ENCODE measurements at regions not wholly inside any gene's neighbourhood (a gene's known extent, or its start where the extent isn't known, plus 50 kb on each side); places are given as distances from the start of the nearest gene placed in this dataset.

DNA sequence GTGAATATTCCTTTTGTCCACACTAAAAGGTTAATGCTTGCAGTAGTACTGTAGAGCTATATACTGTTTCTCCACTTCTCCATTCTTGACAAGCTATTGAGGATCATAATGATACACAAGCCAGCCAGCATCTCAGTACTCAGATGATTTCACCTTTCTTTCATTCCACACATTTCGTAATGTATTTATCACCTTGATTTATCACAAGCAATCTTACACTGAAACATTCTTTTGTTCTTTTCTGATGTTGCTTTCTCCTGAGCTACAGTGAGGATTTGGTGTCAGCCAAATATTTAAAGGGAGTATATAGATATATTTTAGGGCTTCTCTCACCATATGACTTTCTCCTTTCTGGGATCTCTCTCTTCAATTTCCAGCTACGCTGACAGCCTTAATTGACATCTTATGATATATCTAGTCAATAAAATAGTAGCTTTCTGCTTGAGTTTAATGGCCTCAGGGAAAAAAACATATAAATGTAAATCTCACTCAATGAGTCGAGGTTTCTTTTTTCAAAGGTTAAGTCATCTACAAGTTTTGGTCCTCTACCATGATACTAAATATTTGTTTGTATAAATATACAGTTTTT is 1327.0 kb downstream of the NSUN3 start:
- no peaks in the 10 kb centered on the region for H3K36me3 ChIP-seq (ENCODE audit: insufficient read depth, low read length)
- H3K27me3 ChIP-seq (ENCODE audit: control insufficient read depth in 1 of 2, insufficient read depth in 2 of 2, low read length in 2 of 2) = no peaks in the 10 kb centered on the region
- H3K4me1 ChIP-seq (ENCODE audit: insufficient read depth, low read length) = no peaks in the 10 kb centered on the region
- no peaks in the 10 kb centered on the region for H3K9me3 ChIP-seq (ENCODE audit: low read length)
- H3K27ac ChIP-seq (ENCODE audit: low read depth, low read length) = no peak overlapping the region
- H3K9ac ChIP-seq (ENCODE audit: low read length) = no peak overlapping the region
- H3K4me3 ChIP-seq (ENCODE audit: low read depth in 1 of 2, low read length in 2 of 2) = no peak overlapping the region

DNA sequence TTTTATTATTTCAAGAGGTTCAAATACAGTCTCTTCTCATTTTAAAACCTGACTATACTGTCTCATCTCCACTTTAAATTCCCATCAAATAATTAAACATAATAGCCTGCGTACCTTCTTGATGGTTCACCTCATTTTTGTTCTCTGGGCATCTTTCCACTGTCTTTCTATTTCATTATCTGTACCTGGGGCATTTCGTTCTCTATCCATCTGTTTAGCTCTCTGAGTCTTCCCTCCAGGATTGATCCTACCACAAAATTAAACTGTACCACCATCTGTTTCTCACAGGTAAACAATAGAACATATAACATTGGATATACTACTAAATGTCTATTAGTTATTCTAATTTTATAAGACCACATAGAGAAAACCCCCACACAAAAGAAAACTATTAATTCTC is 1331.4 kb downstream of the NSUN3 start:
- Histone ChIP-seq H3K9ac (ENCODE audit: low read length) (no peak overlapping the region), H3K9me3 (ENCODE audit: low read length) (no peaks in the 10 kb centered on the region), H3K27me3 (ENCODE audit: control insufficient read depth in 1 of 2, insufficient read depth in 2 of 2, low read length in 2 of 2) (no peaks in the 10 kb centered on the region), H3K4me1 (ENCODE audit: insufficient read depth, low read length) (no peaks in the 10 kb centered on the region), H3K27ac (ENCODE audit: low read depth, low read length) (no peak overlapping the region), H3K4me3 (ENCODE audit: low read depth in 1 of 2, low read length in 2 of 2) (no peak overlapping the region), H3K36me3 (ENCODE audit: insufficient read depth, low read length) (no peaks in the 10 kb centered on the region)

DNA sequence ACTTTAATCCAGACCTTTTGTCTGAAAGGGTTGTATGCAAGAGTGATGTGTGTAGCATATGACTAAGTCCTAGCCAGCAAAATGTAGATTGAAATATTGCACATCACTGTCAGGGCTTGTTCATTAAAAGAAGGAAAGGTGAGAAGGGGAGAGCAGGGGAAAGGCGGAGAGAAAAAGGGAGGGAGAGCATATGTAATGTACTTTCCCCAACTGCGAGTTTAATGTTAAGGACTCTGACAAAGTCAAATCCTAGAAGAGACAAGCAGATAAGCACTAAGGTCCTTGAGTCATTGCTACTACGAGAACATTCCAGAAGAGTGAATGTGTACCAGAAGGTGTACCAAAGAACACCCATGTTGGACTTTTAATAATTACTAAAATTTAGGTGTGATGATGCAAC is 1336.7 kb downstream of the NSUN3 start:
- Histone ChIP-seq H3K4me1 (ENCODE audit: insufficient read depth, low read length) (no peaks in the 10 kb centered on the region), H3K36me3 (ENCODE audit: insufficient read depth, low read length) (no peaks in the 10 kb centered on the region), H3K4me3 (ENCODE audit: low read depth in 1 of 2, low read length in 2 of 2) (no peak overlapping the region), H3K27me3 (ENCODE audit: control insufficient read depth in 1 of 2, insufficient read depth in 2 of 2, low read length in 2 of 2) (no peaks in the 10 kb centered on the region), H3K9ac (ENCODE audit: low read length) (no peak overlapping the region), H3K27ac (ENCODE audit: low read depth, low read length) (no peak overlapping the region), H3K9me3 (ENCODE audit: low read length) (no peaks in the 10 kb centered on the region)

DNA sequence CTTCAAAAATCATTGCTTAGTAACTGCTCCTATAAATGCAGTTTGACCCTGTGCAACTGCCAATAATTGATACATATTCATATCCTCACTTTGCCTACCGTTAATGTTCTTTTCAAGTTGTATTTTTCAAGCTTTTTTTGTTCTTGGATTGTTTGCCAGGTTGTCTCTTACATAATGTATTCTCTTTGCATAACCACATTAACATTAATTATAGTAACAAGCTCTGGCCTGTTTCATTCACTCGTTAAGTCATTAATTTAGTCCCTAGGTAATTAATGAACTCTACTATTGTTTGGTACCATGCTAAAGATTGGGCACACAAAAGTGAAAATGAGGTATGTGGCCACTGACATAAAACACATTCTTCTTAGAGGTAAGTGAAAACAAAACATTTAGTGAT is 1338.8 kb downstream of the NSUN3 start:
- Histone ChIP-seq H3K9me3 (ENCODE audit: low read length) (no peaks in the 10 kb centered on the region), H3K27me3 (ENCODE audit: control insufficient read depth in 1 of 2, insufficient read depth in 2 of 2, low read length in 2 of 2) (no peaks in the 10 kb centered on the region)

DNA sequence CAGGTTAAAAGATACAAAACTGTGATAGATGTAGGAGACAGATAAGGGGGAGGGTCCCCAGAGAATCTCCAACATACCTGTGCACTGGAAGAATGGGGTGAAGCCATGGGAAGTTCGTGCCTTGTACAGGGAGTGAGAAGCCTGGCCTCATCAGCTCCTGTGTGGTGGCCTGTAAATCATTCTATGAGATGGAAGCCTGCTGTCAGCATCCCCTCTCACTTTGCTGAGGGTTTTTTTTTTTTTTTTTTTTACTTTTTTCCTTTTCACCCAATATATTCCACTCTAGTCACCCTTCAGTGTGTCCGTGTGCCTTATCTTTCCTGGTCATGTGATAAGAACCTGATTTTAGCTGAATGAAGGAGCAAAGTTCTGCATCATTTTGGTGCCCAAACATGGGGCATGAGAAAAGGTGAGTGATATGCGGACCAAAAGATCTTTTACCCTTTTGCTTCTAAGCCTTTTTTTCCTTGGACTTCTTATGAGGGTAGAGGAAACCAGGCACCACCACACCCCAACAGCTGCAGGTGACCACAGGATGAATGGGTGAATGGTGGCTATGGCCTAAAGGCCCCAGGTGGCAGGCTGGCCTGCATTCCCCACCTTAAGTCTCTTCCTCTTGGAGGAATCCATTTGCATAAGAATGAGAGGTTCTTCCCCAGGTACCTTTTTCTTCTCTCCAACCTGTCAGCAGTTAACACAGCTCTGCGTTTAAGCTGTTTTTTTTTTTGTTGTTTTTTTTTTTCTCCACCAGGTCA is 1345.0 kb downstream of the NSUN3 start:
- H3K27me3 ChIP-seq (ENCODE audit: control insufficient read depth in 1 of 2, insufficient read depth in 2 of 2, low read length in 2 of 2) = no peaks in the 10 kb centered on the region
- H3K9me3 ChIP-seq (ENCODE audit: low read length) = no peaks in the 10 kb centered on the region
- H3K4me3 ChIP-seq (ENCODE audit: low read depth in 1 of 2, low read length in 2 of 2) = no peak overlapping the region
- no peaks in the 10 kb centered on the region for H3K4me1 ChIP-seq (ENCODE audit: insufficient read depth, low read length)
- no peaks in the 10 kb centered on the region for H3K36me3 ChIP-seq (ENCODE audit: insufficient read depth, low read length)
- no peak overlapping the region for H3K27ac ChIP-seq (ENCODE audit: low read depth, low read length)
- H3K9ac ChIP-seq (ENCODE audit: low read length) = no peak overlapping the region

More for the DNA sequence above, 1338.8 kb downstream of the NSUN3 start:
- no peak overlapping the region for H3K4me3 ChIP-seq (ENCODE audit: low read depth in 1 of 2, low read length in 2 of 2)
- no peaks in the 10 kb centered on the region for H3K4me1 ChIP-seq (ENCODE audit: insufficient read depth, low read length)
- no peak overlapping the region for H3K9ac ChIP-seq (ENCODE audit: low read length)
- no peak overlapping the region for H3K27ac ChIP-seq (ENCODE audit: low read depth, low read length)
- no peaks in the 10 kb centered on the region for H3K36me3 ChIP-seq (ENCODE audit: insufficient read depth, low read length)

DNA sequence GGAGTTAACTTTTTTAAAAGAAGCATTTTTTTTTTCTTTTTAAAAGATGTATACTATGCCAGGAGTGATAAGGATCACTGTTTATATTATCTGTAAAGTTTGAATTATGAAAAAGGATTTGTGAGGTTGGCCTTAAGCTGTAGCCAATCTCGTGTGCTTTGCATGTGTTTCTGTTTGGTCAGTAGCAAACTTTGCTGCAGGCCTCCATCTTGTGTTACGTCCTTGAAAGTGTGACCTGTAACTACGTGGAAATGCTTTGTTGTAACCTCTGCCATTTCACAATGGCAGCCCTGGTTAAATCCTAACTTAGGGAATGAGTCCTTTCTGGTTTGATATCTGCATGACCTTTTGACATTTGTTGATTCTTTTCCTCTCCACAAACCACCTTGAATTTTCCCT is 1345.6 kb downstream of the NSUN3 start:
- no peaks in the 10 kb centered on the region for H3K4me1 ChIP-seq (ENCODE audit: insufficient read depth, low read length)
- H3K9ac ChIP-seq (ENCODE audit: low read length) = no peak overlapping the region
- no peaks in the 10 kb centered on the region for H3K27me3 ChIP-seq (ENCODE audit: control insufficient read depth in 1 of 2, insufficient read depth in 2 of 2, low read length in 2 of 2)
- no peak overlapping the region for H3K4me3 ChIP-seq (ENCODE audit: low read depth in 1 of 2, low read length in 2 of 2)
- H3K36me3 ChIP-seq (ENCODE audit: insufficient read depth, low read length) = no peaks in the 10 kb centered on the region
- no peaks in the 10 kb centered on the region for H3K9me3 ChIP-seq (ENCODE audit: low read length)
- no peak overlapping the region for H3K27ac ChIP-seq (ENCODE audit: low read depth, low read length)

DNA sequence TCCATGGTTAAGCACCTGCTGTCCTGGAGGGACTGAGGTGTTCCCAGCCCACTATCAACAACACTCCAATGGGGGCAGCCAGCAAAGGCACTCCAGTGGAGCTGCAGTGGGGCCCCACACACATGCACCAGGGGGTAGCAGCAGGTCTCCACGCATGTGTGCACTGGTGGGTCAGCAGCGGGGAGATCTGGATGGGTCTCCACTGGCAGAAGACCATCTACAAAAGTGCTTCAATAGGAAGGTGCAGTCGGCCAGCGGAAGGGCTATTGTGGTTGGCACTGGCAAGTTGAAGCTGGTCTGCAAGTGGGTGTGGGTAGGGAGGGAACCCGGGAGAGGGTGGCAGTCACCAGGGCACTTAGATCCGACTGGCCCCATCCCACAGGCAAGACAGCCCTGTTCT is 1355.4 kb downstream of the NSUN3 start:
- no peaks in the 10 kb centered on the region for H3K36me3 ChIP-seq (ENCODE audit: insufficient read depth, low read length)
- H3K4me3 ChIP-seq (ENCODE audit: low read depth in 1 of 2, low read length in 2 of 2) = no peak overlapping the region
- no peak overlapping the region for H3K9ac ChIP-seq (ENCODE audit: low read length)
- H3K9me3 ChIP-seq (ENCODE audit: low read length) = no peaks in the 10 kb centered on the region
- no peak overlapping the region for H3K27ac ChIP-seq (ENCODE audit: low read depth, low read length)
- no peaks in the 10 kb centered on the region for H3K4me1 ChIP-seq (ENCODE audit: insufficient read depth, low read length)
- H3K27me3 ChIP-seq (ENCODE audit: control insufficient read depth in 1 of 2, insufficient read depth in 2 of 2, low read length in 2 of 2) = no peaks in the 10 kb centered on the region

DNA sequence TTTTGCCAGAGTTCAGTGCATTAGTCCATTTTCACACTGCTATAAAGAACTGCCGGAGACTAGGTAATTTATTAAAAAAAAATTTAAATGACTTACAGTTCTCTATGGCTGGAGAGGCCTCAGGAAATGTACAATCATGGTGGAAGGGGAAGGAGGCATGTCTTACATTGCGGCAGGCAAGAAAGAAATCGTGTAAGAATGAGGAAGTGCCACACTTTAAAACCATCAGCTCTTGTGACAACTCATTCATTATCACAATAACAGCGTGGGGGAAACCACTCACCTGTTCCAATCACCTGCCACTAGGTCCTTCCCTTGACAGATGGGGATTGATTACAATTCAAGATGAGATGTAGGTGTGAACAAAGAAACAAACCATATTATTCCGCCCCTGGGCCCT is 1361.4 kb downstream of the NSUN3 start:
- Histone ChIP-seq H3K9me3 (ENCODE audit: low read length) (no peaks in the 10 kb centered on the region), H3K27me3 (ENCODE audit: control insufficient read depth in 1 of 2, insufficient read depth in 2 of 2, low read length in 2 of 2) (no peaks in the 10 kb centered on the region), H3K9ac (ENCODE audit: low read length) (no peak overlapping the region), H3K4me3 (ENCODE audit: low read depth in 1 of 2, low read length in 2 of 2) (no peak overlapping the region), H3K27ac (ENCODE audit: low read depth, low read length) (no peak overlapping the region), H3K4me1 (ENCODE audit: insufficient read depth, low read length) (no peaks in the 10 kb centered on the region), H3K36me3 (ENCODE audit: insufficient read depth, low read length) (no peaks in the 10 kb centered on the region)

DNA sequence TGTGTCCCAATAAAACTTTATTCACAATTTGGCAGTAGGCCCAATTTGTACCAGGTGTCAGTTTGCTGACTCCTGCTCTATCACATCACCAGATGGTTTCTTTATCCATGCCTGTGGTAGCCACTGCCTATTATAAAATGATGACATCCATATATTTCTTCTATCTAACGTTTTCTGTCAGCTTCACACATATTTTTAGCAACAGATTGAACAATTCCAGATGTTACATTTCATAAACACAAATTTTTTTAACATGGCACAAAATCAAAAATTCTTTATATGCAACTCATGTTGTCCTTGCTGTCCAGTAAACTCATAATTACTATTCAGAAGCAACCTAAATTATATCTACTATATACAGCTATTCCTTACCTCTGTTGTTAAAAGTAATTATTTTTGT is 1371.6 kb downstream of the NSUN3 start:
- H3K27ac ChIP-seq (ENCODE audit: low read depth, low read length) = no peak overlapping the region
- no peak overlapping the region for H3K9ac ChIP-seq (ENCODE audit: low read length)
- no peak overlapping the region for H3K4me3 ChIP-seq (ENCODE audit: low read depth in 1 of 2, low read length in 2 of 2)
- H3K36me3 ChIP-seq (ENCODE audit: insufficient read depth, low read length) = no peaks in the 10 kb centered on the region
- H3K27me3 ChIP-seq (ENCODE audit: control insufficient read depth in 1 of 2, insufficient read depth in 2 of 2, low read length in 2 of 2) = no peaks in the 10 kb centered on the region
- no peaks in the 10 kb centered on the region for H3K9me3 ChIP-seq (ENCODE audit: low read length)
- no peaks in the 10 kb centered on the region for H3K4me1 ChIP-seq (ENCODE audit: insufficient read depth, low read length)

DNA sequence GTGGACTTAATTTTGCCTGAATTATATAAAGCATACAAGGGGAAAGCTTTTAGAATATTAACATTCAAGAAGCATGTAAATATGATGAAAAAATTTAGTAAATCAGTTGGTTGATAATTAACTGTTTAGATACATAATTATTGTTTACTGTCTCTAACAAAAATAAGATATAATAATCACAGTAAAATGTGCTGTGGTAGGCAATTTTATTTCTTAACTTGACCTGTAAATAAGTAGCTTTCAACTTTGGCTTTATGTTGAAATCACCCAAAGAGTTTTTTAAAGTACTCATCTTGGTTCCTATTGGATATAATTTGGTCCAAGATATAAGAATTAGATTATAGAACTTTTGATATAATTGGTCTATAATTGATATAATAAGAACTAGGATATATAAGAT is 1374.5 kb downstream of the NSUN3 start:
- Histone ChIP-seq H3K27ac (ENCODE audit: low read depth, low read length) (no peak overlapping the region), H3K4me1 (ENCODE audit: insufficient read depth, low read length) (no peaks in the 10 kb centered on the region), H3K9me3 (ENCODE audit: low read length) (no peaks in the 10 kb centered on the region)

DNA sequence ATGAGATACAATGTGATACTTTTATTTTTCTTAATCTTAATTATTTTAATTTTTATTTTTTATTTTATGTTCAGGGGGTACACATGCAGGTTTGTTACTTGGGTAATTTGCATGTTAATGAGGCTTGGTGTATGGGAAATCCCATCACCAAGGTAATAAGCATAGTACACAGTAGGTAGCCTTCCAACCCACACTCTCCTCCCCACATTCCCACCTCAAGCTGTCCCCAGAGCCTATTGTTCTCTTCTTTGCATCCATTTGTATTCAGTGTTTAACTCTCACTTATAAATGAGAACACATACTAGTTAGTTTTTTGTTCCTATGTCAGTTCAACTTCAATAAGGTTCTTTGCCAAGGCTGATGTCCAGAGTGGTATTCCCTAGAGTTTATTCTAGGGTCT is 1375.4 kb downstream of the NSUN3 start:
- H3K27me3 ChIP-seq (ENCODE audit: control insufficient read depth in 1 of 2, insufficient read depth in 2 of 2, low read length in 2 of 2) = no peaks in the 10 kb centered on the region
- no peak overlapping the region for H3K4me3 ChIP-seq (ENCODE audit: low read depth in 1 of 2, low read length in 2 of 2)
- no peak overlapping the region for H3K9ac ChIP-seq (ENCODE audit: low read length)
- H3K36me3 ChIP-seq (ENCODE audit: insufficient read depth, low read length) = no peaks in the 10 kb centered on the region
- no peaks in the 10 kb centered on the region for H3K9me3 ChIP-seq (ENCODE audit: low read length)
- no peaks in the 10 kb centered on the region for H3K4me1 ChIP-seq (ENCODE audit: insufficient read depth, low read length)
- no peak overlapping the region for H3K27ac ChIP-seq (ENCODE audit: low read depth, low read length)

More for the DNA sequence above, 1374.5 kb downstream of the NSUN3 start:
- H3K36me3 ChIP-seq (ENCODE audit: insufficient read depth, low read length) = no peaks in the 10 kb centered on the region
- H3K27me3 ChIP-seq (ENCODE audit: control insufficient read depth in 1 of 2, insufficient read depth in 2 of 2, low read length in 2 of 2) = no peaks in the 10 kb centered on the region
- no peak overlapping the region for H3K9ac ChIP-seq (ENCODE audit: low read length)
- H3K4me3 ChIP-seq (ENCODE audit: low read depth in 1 of 2, low read length in 2 of 2) = no peak overlapping the region

DNA sequence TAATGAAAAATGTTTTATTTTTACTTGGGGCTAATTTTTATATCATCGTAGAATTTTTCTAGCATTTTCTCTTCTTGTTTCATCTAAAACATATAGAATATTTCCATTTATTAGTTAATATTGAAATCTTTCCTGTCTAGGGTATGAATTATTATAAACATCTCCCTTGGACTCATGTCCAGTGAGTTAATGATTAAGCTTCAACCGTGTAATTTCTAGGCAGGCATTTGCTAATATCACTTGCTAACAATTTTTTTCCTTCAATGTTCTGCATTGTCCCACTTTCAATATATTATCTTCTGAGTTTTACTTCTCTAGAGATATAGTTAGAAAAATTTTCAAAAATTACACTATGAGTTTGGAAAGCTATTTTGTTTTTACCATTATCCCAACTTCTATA is 1371.6 kb upstream of the EPHA6 start:
- Histone ChIP-seq H3K9me3 (ENCODE audit: low read length) (no peaks in the 10 kb centered on the region), H3K36me3 (ENCODE audit: insufficient read depth, low read length) (no peaks in the 10 kb centered on the region), H3K4me3 (ENCODE audit: low read depth in 1 of 2, low read length in 2 of 2) (no peak overlapping the region), H3K27ac (ENCODE audit: low read depth, low read length) (no peak overlapping the region), H3K4me1 (ENCODE audit: insufficient read depth, low read length) (no peaks in the 10 kb centered on the region), H3K9ac (ENCODE audit: low read length) (no peak overlapping the region), H3K27me3 (ENCODE audit: control insufficient read depth in 1 of 2, insufficient read depth in 2 of 2, low read length in 2 of 2) (no peaks in the 10 kb centered on the region)

Measured in muscle layer of colon (tissue), 2 donors.